Small intestine (tissue), 7 donors: ENCODE measurements at regions not wholly inside any gene's neighbourhood (a gene's known extent, or its start where the extent isn't known, plus 50 kb on each side); places are given as distances from the start of the nearest gene placed in this dataset.

Source experiments
- DNase-seq, 2 donors: peaks; one replicate each; pipeline versions ENCODE4 v3.0.0 to v3.0.0-alpha.2; 2013
- FAIRE-seq: peaks from 2 replicates; lab custom pipeline; 2012; peaks lifted over from hg19 to GRCh38; lab: Jason Lieb, UNC
- H3K27ac ChIP-seq, 3 donors: one replicate each; pipeline ENCODE4 v1.5.1; 2013; ENCODE audit warnings: low read length in 2 of 3, mild to moderate bottlenecking in 2 of 3, control low read depth in 1 of 3, inconsistent platforms in 1 of 3, low read depth in 1 of 3, moderate library complexity in 1 of 3
- H3K27me3 ChIP-seq, 3 donors: one replicate each; pipeline ENCODE4 v1.6.1; 2013; ENCODE audit warnings: low read length in 3 of 3, inconsistent platforms in 1 of 3; ENCODE audit not compliant: control insufficient read depth in 3 of 3, insufficient read depth in 3 of 3
- H3K36me3 ChIP-seq, 3 donors: one replicate each; pipeline ENCODE4 v1.6.1; 2013; ENCODE audit warnings: low read length in 3 of 3, inconsistent platforms in 1 of 3, low read depth in 1 of 3, mild to moderate bottlenecking in 1 of 3, moderate library complexity in 1 of 3; ENCODE audit not compliant: control insufficient read depth in 3 of 3, insufficient read depth in 2 of 3
- H3K4me1 ChIP-seq, 3 donors: one replicate each; pipeline ENCODE4 v1.6.1; 2013; ENCODE audit warnings: low read length in 2 of 3, inconsistent platforms in 1 of 3, low read depth in 1 of 3, mild to moderate bottlenecking in 1 of 3, moderate library complexity in 1 of 3; ENCODE audit not compliant: control insufficient read depth in 3 of 3, insufficient read depth in 2 of 3
- H3K4me3 ChIP-seq, 3 donors: one replicate each; pipeline ENCODE4 v1.5.1; 2013; ENCODE audit warnings: low read length in 3 of 3, control low read depth in 1 of 3, inconsistent platforms in 1 of 3, low read depth in 1 of 3, mild to moderate bottlenecking in 1 of 3, moderate library complexity in 1 of 3
- H3K9me3 ChIP-seq, 2 donors: one replicate each; pipeline ENCODE4 v1.6.1; 2013; ENCODE audit warnings: low read depth in 1 of 2, low read length in 1 of 2; ENCODE audit not compliant: control insufficient read depth in 2 of 2, insufficient read depth in 1 of 2
- WGBS, 3 donors: extraction: QIAGEN DNeasy Blood & Tissue Kit; methylation state at CpG; one replicate each; pipeline ENCODE4 v1.1.7; 2013; 5-methylcytosine and 5-hydroxymethylcytosine counted together
- donor health status: healthy with polysubstance abuse.
- donor health status: control.
- donor health status: control.
- donor health status: Bipolar disorder and iron deficiency.
- donor health status: healthy.

GRCh38 chr4:165635381-165635780, 237.7 kb upstream of the TLL1 start:
- Histone ChIP-seq H3K27ac (no peak overlapping the region), H3K27me3 (no peaks in the 10 kb centered on the region), H3K9me3 (peaks cover 0 to 13% of the 10 kb centered on the region in 2 donors), H3K36me3 (no peaks in the 10 kb centered on the region), H3K4me1 (no peaks in the 10 kb centered on the region), H3K4me3 (no peak overlapping the region)
- no peak for FAIRE-seq
- no peak for DNase-seq
- 60 to 91% (median 80%) methylated on average over 1 of the region's 1 CpG for WGBS, 3 donors

DNA sequence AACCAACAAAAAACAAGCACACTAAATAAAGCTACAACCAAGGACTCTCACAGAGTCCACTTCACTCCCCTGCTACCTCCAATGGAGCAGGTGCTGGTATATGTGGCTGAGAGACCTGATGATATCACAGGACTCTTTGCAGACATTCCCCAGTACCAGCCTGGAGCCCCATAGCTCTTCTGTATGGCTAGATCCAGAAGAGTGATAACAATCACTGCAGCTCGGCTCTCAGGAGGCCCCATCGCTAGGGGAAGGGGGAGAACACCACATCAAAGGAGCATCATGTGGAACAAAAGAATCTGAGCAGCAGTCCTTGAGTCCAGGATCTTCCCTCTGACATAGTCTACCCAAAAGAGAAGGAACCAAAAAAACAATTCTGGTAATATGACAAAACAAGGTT, 237.1 kb upstream of the TLL1 start:
- Histone ChIP-seq H3K4me1 (no peaks in the 10 kb centered on the region), H3K4me3 (no peak overlapping the region), H3K36me3 (no peaks in the 10 kb centered on the region), H3K27me3 (no peaks in the 10 kb centered on the region), H3K9me3 (peaks cover 0 to 13% of the 10 kb centered on the region in 2 donors), H3K27ac (no peak overlapping the region)
- no peak for DNase-seq
- WGBS, 3 donors, result 59 to 69% (median 68%) methylated on average over 2 of the region's 2 CpGs
- FAIRE-seq, result no peak

- FAIRE-seq (no peak), DNase-seq (no peak)
- no peaks in the 10 kb centered on the region for H3K9me3 ChIP-seq
- no peak overlapping the region for H3K4me3 ChIP-seq
- 93 to 98% (median 95%) methylated on average over 1 of the region's 1 CpG for WGBS, 3 donors
- H3K27ac ChIP-seq, result no peak overlapping the region
- no peaks in the 10 kb centered on the region for H3K27me3 ChIP-seq
- no peaks in the 10 kb centered on the region for H3K36me3 ChIP-seq
- no peaks in the 10 kb centered on the region for H3K4me1 ChIP-seq
Observed at GRCh38 chr4:165651901-165652300, 221.1 kb upstream of the TLL1 start.

GRCh38 chr4:165654556-165654955, 218.5 kb upstream of the TLL1 start:
- H3K27ac ChIP-seq, result no peak overlapping the region
- no peak overlapping the region for H3K4me3 ChIP-seq
- no peaks in the 10 kb centered on the region for H3K9me3 ChIP-seq
- WGBS, 3 donors, result 62 to 69% (median 65%) methylated on average over 2 of the region's 2 CpGs
- H3K27me3 ChIP-seq, result no peaks in the 10 kb centered on the region
- no peaks in the 10 kb centered on the region for H3K36me3 ChIP-seq
- no peak for FAIRE-seq
- DNase-seq, result no peak
- H3K4me1 ChIP-seq, result no peaks in the 10 kb centered on the region

DNA sequence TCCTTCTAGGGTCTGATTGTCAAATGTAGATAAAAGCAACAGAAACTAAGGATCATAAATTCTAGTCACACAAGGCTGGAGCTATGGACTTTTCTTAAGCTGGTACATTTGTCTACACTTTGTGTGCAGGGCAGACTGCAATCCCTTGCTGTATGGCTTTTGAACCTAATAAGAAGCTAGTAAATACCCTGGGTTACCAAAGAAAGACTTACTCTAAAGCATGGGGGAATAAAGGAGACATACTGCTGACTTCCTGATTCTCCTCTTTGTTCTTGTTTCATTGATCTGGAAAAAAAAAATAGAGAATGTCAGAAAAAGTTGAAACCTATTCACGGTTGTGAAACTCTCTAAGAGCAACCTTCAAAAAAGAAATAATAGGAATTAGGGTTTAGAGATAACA, 216.6 kb upstream of the TLL1 start:
- WGBS, 3 donors, result 29 to 51% (median 35%) methylated on average over 1 of the region's 1 CpG
- no peak for DNase-seq
- FAIRE-seq, result no peak
- H3K9me3 ChIP-seq, result no peaks in the 10 kb centered on the region
- no peak overlapping the region for H3K4me3 ChIP-seq
- H3K4me1 ChIP-seq, result no peaks in the 10 kb centered on the region
- H3K36me3 ChIP-seq, result no peaks in the 10 kb centered on the region
- H3K27ac ChIP-seq, result no peak overlapping the region
- H3K27me3 ChIP-seq, result no peaks in the 10 kb centered on the region

GRCh38 chr4:165656829-165657490, 216.1 kb upstream of the TLL1 start:
- H3K27ac ChIP-seq, result no peak overlapping the region
- FAIRE-seq (no peak), DNase-seq (no peak)
- H3K4me1 ChIP-seq, result no peaks in the 10 kb centered on the region
- 61 to 66% (median 63%) methylated on average over 4 of the region's 4 CpGs for WGBS, 3 donors
- H3K4me3 ChIP-seq, result no peak overlapping the region
- no peaks in the 10 kb centered on the region for H3K9me3 ChIP-seq
- no peaks in the 10 kb centered on the region for H3K27me3 ChIP-seq
- H3K36me3 ChIP-seq, result no peaks in the 10 kb centered on the region

GRCh38 chr4:165662341-165662740, 210.7 kb upstream of the TLL1 start:
- FAIRE-seq (no peak), DNase-seq (no peak)
- Histone ChIP-seq H3K27ac (no peak overlapping the region), H3K36me3 (no peaks in the 10 kb centered on the region), H3K27me3 (no peaks in the 10 kb centered on the region), H3K4me1 (no peaks in the 10 kb centered on the region), H3K4me3 (no peak overlapping the region), H3K9me3 (no peaks in the 10 kb centered on the region)
- 74 to 85% (median 76%) methylated on average over 2 of the region's 2 CpGs for WGBS, 3 donors

DNA sequence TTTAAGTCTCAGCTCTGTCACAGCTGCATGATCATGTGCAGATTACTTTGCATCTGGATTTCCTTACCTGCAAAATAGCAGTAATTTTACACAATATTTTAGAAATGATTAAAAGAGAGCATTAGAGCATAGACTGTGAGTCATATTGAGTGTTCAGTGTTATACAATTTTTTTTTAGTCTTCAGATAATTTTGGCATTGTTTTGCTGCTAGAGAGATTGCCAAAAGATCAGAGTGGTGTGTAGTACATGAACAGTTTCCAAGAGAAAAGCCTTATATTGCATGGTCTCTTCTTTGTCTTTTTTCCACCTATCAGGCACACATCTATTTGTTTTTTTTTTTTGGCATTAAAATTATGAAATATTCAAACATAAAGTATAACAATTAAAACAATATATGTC, 209.6 kb upstream of the TLL1 start:
- no peaks in the 10 kb centered on the region for H3K27me3 ChIP-seq
- H3K9me3 ChIP-seq, result no peaks in the 10 kb centered on the region
- FAIRE-seq (no peak), DNase-seq (no peak)
- H3K4me1 ChIP-seq, result no peaks in the 10 kb centered on the region
- H3K36me3 ChIP-seq, result no peaks in the 10 kb centered on the region
- H3K27ac ChIP-seq, result no peak overlapping the region
- H3K4me3 ChIP-seq, result no peak overlapping the region

- no peak overlapping the region for H3K27ac ChIP-seq
- H3K27me3 ChIP-seq, result no peaks in the 10 kb centered on the region
- FAIRE-seq (no peak), DNase-seq (no peak)
- H3K4me1 ChIP-seq, result no peaks in the 10 kb centered on the region
- no peak overlapping the region for H3K4me3 ChIP-seq
- no peaks in the 10 kb centered on the region for H3K36me3 ChIP-seq
- 87 to 91% (median 89%) methylated on average over 5 of the region's 5 CpGs for WGBS, 3 donors
- H3K9me3 ChIP-seq, result no peaks in the 10 kb centered on the region
Observed at GRCh38 chr4:165666836-165667235, 206.2 kb upstream of the TLL1 start.
